Neural cell (in vitro differentiated cells): ENCODE measurements at regions not wholly inside any gene's neighbourhood (a gene's known extent, or its start where the extent isn't known, plus 50 kb on each side); places are given as distances from the start of the nearest gene placed in this dataset.

Experiments
- H2AFZ ChIP-seq: fragments of 200-600, 300-800 bp; sonication (generic), shearing (Covaris generic); 2 replicates; pipeline ENCODE4 v1.6.0; 2014; ENCODE audit warnings: low read depth, mild to moderate bottlenecking, antibody characterized with exemption, low read length, moderate library complexity
- H3F3A ChIP-seq: fragments of 200-600 bp; shearing (Covaris generic); 2 replicates; pipeline ENCODE4 v1.6.1; 2016; ENCODE audit warnings: mild to moderate bottlenecking, moderate library complexity, mixed read lengths, antibody characterized with exemption, low read length; ENCODE audit not compliant: insufficient read depth, poor library complexity, severe bottlenecking
- H3K27ac ChIP-seq: fragments of 200-600, 300-800 bp; sonication (generic), shearing (Covaris generic); 2 replicates; pipeline ENCODE4 v1.5.1; 2014; ENCODE audit warnings: mild to moderate bottlenecking, low read length, moderate library complexity
- H3K27me3 ChIP-seq: fragments of 300-800, 200-600 bp; sonication (generic), shearing (Covaris generic); 2 replicates; pipeline ENCODE4 v1.6.0; 2014; ENCODE audit warnings: mild to moderate bottlenecking, low read depth, low read length, moderate library complexity; ENCODE audit not compliant: insufficient read depth
- H3K36me3 ChIP-seq: fragments of 300-800, 200-600 bp; sonication (generic), shearing (Covaris generic); 2 replicates; pipeline ENCODE4 v1.5.1; 2014; ENCODE audit warnings: mild to moderate bottlenecking, antibody characterized with exemption, low read length, moderate library complexity; ENCODE audit not compliant: insufficient read depth
- H3K4me2 ChIP-seq: fragments of 300-800, 200-600 bp; sonication (generic), shearing (Covaris generic); 2 replicates; pipeline ENCODE4 v1.6.0; 2014; ENCODE audit warnings: mild to moderate bottlenecking, low read length
- H3K4me3 ChIP-seq: fragments of 300-800, 200-600 bp; sonication (generic), shearing (Covaris generic); 2 replicates; pipeline ENCODE4 v1.5.1; 2014; ENCODE audit warnings: mild to moderate bottlenecking, low read length, moderate library complexity
- H3K79me2 ChIP-seq: fragments of 200-600 bp; shearing (Covaris generic); replicated peaks from 2 replicates; pipeline ENCODE4 v1.6.0; 2014; ENCODE audit warnings: mild to moderate bottlenecking, low read length, moderate library complexity; ENCODE audit not compliant: insufficient read depth
- H3K9ac ChIP-seq: fragments of 300-800, 200-600 bp; sonication (generic), shearing (Covaris generic); 2 replicates; pipeline ENCODE4 v1.6.1; 2016; ENCODE audit warnings: mild to moderate bottlenecking, low read length, mixed read lengths
- H3K9me2 ChIP-seq: fragments of 200-600 bp; shearing (Covaris generic); 2 replicates; pipeline ENCODE4 v1.6.1; 2016; ENCODE audit warnings: mild to moderate bottlenecking, low read length, mixed read lengths; ENCODE audit not compliant: insufficient read depth
- H3K9me3 ChIP-seq: fragments of 200-600, 300-800 bp; sonication (generic), shearing (Covaris generic); 2 replicates; pipeline ENCODE4 v1.6.1; 2016; ENCODE audit warnings: mild to moderate bottlenecking, mixed run types, low read length, moderate library complexity, mixed read lengths
- H4K20me1 ChIP-seq: fragments of 200-600 bp; shearing (Covaris generic); 2 replicates; pipeline ENCODE4 v1.6.1; 2016; ENCODE audit warnings: mild to moderate bottlenecking, mixed run types; ENCODE audit not compliant: insufficient read depth
- EP300 ChIP-seq: fragments of 450-650 bp; conservative IDR thresholded peaks from 2 replicates; pipeline ENCODE4 v1.6.1; 2014; ENCODE audit warnings: antibody characterized with exemption, mild to moderate bottlenecking, moderate library complexity; ENCODE audit not compliant: poor library complexity, severe bottlenecking
- EZH2 ChIP-seq: fragments of 200-600, 300-800 bp; shearing (Covaris generic), sonication (generic); IDR thresholded peaks from 2 replicates; pipeline ENCODE4 v1.6.1; 2014; ENCODE audit warnings: antibody characterized with exemption, low read length, borderline replicate concordance, mild to moderate bottlenecking; ENCODE audit not compliant: insufficient read depth, poor library complexity, severe bottlenecking
- MXI1 ChIP-seq: fragments of 450-650 bp; conservative IDR thresholded peaks from 2 replicates; pipeline ENCODE4 v1.6.1; 2014; ENCODE audit warnings: antibody characterized with exemption, mild to moderate bottlenecking; ENCODE audit not compliant: poor library complexity, severe bottlenecking
- POLR2AphosphoS5 ChIP-seq: IDR thresholded peaks from 2 replicates; pipeline ENCODE4 v1.6.1; 2012
- RAD21 ChIP-seq: fragments of 450-650 bp; conservative IDR thresholded peaks from 2 replicates; pipeline ENCODE4 v1.6.1; 2014; ENCODE audit warnings: antibody characterized with exemption, mild to moderate bottlenecking, moderate library complexity
- SMC3 ChIP-seq: fragments of 450-650 bp; conservative IDR thresholded peaks from 2 replicates; pipeline ENCODE4 v1.6.1; 2014; ENCODE audit warnings: antibody characterized with exemption, mild to moderate bottlenecking, moderate library complexity; ENCODE audit not compliant: poor library complexity
- TAF1 ChIP-seq: IDR thresholded peaks from 2 replicates; pipeline ENCODE4 v1.6.1; 2012; ENCODE audit warnings: low read depth
- TF ChIP-seq, protein P1 (sequence below): IDR thresholded peaks from 2 replicates; pipeline ENCODE4 v1.6.1; 2012; ENCODE audit warnings: borderline replicate concordance
- TF ChIP-seq, protein P2 (sequence below): fragments of 450-650 bp; IDR thresholded peaks from 2 replicates; pipeline ENCODE4 v1.5.1; 2014; ENCODE audit warnings: antibody characterized with exemption, mild to moderate bottlenecking, moderate library complexity; ENCODE audit not compliant: poor library complexity, severe bottlenecking

DNA sequence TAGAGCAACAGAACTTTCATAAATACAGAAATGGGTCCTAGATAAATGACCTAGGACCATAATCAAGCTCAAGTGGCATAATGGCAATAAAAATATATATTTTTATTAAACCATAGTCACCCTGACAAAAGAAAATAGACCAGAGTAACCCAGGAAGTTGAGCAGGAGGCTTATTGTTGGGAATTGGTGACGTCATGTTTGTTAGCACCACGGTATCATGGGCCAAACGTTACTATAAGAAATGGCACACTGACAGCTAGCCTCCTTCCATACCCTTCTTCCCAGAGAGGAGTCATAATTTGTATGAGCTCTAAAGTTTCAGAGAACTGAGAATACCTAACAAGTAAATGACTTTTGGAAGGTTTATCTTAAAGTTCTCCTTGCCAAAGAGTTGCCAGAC, 1698.2 kb downstream of the REEP3 start:
- Histone ChIP-seq H3K27ac (no peak overlapping the region), H3K27me3 (no peaks in the 10 kb centered on the region), H3K9me2 (no peaks in the 10 kb centered on the region), H3F3A (no peaks in the 10 kb centered on the region), H3K36me3 (no peaks in the 10 kb centered on the region), H2AFZ (no peak overlapping the region), H4K20me1 (no peaks in the 10 kb centered on the region), H3K79me2 (no peaks in the 10 kb centered on the region), H3K4me3 (no peak overlapping the region), H3K4me2 (no peak overlapping the region), H3K9ac (no peak overlapping the region), H3K9me3 (no peaks in the 10 kb centered on the region)
- TF ChIP-seq MXI1 (no peak), EP300 (no peak), SMC3 (no peak), TAF1 (no peak), POLR2AphosphoS5 (no peak), RAD21 (no peak), EZH2 (no peak)
- TF ChIP-seq, protein P1, sequence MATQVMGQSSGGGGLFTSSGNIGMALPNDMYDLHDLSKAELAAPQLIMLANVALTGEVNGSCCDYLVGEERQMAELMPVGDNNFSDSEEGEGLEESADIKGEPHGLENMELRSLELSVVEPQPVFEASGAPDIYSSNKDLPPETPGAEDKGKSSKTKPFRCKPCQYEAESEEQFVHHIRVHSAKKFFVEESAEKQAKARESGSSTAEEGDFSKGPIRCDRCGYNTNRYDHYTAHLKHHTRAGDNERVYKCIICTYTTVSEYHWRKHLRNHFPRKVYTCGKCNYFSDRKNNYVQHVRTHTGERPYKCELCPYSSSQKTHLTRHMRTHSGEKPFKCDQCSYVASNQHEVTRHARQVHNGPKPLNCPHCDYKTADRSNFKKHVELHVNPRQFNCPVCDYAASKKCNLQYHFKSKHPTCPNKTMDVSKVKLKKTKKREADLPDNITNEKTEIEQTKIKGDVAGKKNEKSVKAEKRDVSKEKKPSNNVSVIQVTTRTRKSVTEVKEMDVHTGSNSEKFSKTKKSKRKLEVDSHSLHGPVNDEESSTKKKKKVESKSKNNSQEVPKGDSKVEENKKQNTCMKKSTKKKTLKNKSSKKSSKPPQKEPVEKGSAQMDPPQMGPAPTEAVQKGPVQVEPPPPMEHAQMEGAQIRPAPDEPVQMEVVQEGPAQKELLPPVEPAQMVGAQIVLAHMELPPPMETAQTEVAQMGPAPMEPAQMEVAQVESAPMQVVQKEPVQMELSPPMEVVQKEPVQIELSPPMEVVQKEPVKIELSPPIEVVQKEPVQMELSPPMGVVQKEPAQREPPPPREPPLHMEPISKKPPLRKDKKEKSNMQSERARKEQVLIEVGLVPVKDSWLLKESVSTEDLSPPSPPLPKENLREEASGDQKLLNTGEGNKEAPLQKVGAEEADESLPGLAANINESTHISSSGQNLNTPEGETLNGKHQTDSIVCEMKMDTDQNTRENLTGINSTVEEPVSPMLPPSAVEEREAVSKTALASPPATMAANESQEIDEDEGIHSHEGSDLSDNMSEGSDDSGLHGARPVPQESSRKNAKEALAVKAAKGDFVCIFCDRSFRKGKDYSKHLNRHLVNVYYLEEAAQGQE = no peak
- TF ChIP-seq, protein P2, sequence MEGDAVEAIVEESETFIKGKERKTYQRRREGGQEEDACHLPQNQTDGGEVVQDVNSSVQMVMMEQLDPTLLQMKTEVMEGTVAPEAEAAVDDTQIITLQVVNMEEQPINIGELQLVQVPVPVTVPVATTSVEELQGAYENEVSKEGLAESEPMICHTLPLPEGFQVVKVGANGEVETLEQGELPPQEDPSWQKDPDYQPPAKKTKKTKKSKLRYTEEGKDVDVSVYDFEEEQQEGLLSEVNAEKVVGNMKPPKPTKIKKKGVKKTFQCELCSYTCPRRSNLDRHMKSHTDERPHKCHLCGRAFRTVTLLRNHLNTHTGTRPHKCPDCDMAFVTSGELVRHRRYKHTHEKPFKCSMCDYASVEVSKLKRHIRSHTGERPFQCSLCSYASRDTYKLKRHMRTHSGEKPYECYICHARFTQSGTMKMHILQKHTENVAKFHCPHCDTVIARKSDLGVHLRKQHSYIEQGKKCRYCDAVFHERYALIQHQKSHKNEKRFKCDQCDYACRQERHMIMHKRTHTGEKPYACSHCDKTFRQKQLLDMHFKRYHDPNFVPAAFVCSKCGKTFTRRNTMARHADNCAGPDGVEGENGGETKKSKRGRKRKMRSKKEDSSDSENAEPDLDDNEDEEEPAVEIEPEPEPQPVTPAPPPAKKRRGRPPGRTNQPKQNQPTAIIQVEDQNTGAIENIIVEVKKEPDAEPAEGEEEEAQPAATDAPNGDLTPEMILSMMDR = no peak

DNA sequence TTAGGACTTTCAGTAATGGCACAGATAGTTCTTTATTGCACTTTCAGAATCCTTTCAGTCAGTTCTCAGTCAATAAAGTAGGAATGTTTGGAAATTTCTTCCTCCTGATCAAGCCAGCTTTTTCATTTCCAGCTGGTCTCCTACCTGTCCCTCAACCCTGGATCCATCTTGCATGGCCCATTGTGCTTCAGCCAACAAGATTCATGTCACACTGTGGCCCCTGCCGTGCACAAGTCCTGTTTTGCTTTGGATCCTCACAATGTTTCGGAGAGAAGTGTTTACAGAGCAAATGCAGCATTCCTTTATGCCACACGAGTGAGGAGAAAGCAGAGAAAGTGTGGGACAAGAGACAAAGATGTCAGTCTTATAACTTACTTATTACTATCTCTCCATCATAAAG, 1694.7 kb upstream of the LRRTM3 start:
- H3K79me2 ChIP-seq = no peaks in the 10 kb centered on the region

More for the DNA sequence above, 1694.7 kb upstream of the LRRTM3 start:
- H3K9me3 ChIP-seq = no peaks in the 10 kb centered on the region
- no peak overlapping the region for H3K27ac ChIP-seq
- H3K9me2 ChIP-seq = no peaks in the 10 kb centered on the region
- no peak overlapping the region for H3K9ac ChIP-seq
- no peak overlapping the region for H3K4me3 ChIP-seq
- no peak overlapping the region for H3K4me2 ChIP-seq
- H2AFZ ChIP-seq = no peak overlapping the region
- no peaks in the 10 kb centered on the region for H3F3A ChIP-seq
- no peaks in the 10 kb centered on the region for H3K27me3 ChIP-seq
- H4K20me1 ChIP-seq = no peaks in the 10 kb centered on the region
- TF ChIP-seq EZH2 (no peak), RAD21 (no peak), SMC3 (no peak), TAF1 (no peak), POLR2AphosphoS5 (no peak), MXI1 (no peak), EP300 (no peak)
- TF ChIP-seq, protein P2 = no peak
- H3K36me3 ChIP-seq = no peaks in the 10 kb centered on the region
